MCF 10A (cell line): ENCODE measurements at regions not wholly inside any gene's neighbourhood (a gene's known extent, or its start where the extent isn't known, plus 50 kb on each side); places are given as distances from the start of the nearest gene placed in this dataset.

Experiments
- BruUV-seq: library from RNA; stranded (reverse); fragments of 400-500 nt; replicated peaks from 2 replicates; lab custom pipeline; 2021; lab: Mats Ljungman, UMichigan
- CTCF ChIA-PET: fragments of 300-600 bp; sonication (Branson Sonifier 250); formaldehyde crosslinking; extraction: SDS; loops from one replicate; lab custom pipeline; 2021; ENCODE audit warnings: antibody characterized with exemption, inconsistent platforms; lab: Yijun Ruan, JAX
- POLR2A ChIA-PET: fragments of 300-600, 350-650 bp; sonication (Branson Sonifier 250); formaldehyde crosslinking; extraction: SDS; loops from one replicate; lab custom pipeline; 2020; ENCODE audit warnings: antibody characterized with exemption, inconsistent platforms; lab: Yijun Ruan, JAX
- DNase-seq: peaks from one replicate; pipeline ENCODE4 v3.0.0-alpha.2; 2018; ENCODE audit not compliant: unreplicated experiment
- H3K27ac Mint-ChIP-seq: one replicate; pipeline ENCODE4 v1.8.0; 2022; ENCODE audit warnings: mild to moderate bottlenecking, low read depth, mixed read lengths; ENCODE audit not compliant: unreplicated experiment
- H3K27me3 Mint-ChIP-seq: one replicate; pipeline ENCODE4 v1.8.0; 2022; ENCODE audit warnings: mixed read lengths; ENCODE audit not compliant: insufficient read depth, unreplicated experiment
- H3K36me3 Mint-ChIP-seq: one replicate; pipeline ENCODE4 v1.8.0; 2022; ENCODE audit warnings: mild to moderate bottlenecking, moderate library complexity, mixed read lengths; ENCODE audit not compliant: insufficient read depth, unreplicated experiment
- H3K4me1 Mint-ChIP-seq: one replicate; pipeline ENCODE4 v1.8.0; 2022; ENCODE audit warnings: mixed read lengths; ENCODE audit not compliant: insufficient read depth, unreplicated experiment
- H3K4me3 Mint-ChIP-seq: one replicate; pipeline ENCODE4 v1.8.0; 2022; ENCODE audit warnings: mild to moderate bottlenecking, moderate library complexity, mixed read lengths; ENCODE audit not compliant: unreplicated experiment
- H3K9me3 Mint-ChIP-seq: one replicate; pipeline ENCODE4 v1.8.0; 2022; ENCODE audit warnings: mixed read lengths; ENCODE audit not compliant: unreplicated experiment
- intact Hi-C: fragments of 100-400 bp; cut with micrococcal nuclease; formaldehyde crosslinking; loops from 2 replicates; pipeline ENCODE4 v1.14.1; 2022
- TF ChIP-seq, protein P1 (sequence below): fragments of 200-600 bp; IDR thresholded peaks from one replicate; pipeline ENCODE4 v1.8.0; 2022; ENCODE audit warnings: antibody characterized with exemption, mild to moderate bottlenecking; ENCODE audit not compliant: unreplicated experiment

DNA sequence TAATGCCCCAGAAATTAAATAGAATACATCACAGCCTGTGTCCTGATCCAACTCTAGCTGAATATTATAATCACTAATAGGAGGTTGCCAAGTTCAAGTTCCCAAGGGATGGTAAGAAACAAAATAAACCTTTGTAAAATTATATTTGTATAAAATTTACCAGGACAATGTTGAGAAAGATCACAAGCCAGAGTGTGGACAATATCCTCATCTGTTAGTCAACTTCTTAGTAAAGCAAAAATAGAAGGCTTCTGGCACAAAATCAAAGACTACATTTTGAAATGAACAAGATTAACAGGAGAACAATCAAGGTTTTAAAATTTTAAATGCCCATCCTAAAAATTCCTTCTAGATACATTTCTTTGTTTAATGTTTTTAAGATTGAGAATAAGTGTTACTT lies 290.4 kb upstream of the HSF2 start:
- no peak overlapping the region for H3K27ac Mint-ChIP-seq
- ChIA-PET POLR2A (no interaction called here), CTCF (no interaction called here)

DNA sequence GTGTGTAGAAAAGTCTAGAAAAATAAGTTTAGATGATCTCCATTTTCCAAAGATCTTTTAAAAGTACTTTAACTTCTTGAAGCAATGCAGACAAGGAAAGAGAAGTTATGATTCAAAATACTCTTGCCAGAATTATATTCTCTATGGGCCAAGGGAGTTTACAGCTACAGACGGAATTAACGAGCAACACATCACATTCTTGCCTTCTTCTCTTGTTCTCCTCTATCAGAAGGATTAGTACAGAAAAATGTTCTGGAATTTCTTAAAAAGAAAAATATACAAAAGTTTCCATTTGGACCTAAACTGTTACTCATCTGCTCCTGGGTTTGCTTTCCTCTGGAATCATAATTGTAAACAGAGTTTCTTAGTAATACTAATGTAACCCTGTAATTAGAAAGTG lies 284.7 kb upstream of the HSF2 start:
- ChIA-PET POLR2A (no interaction called here), CTCF (no interaction called here)
- H3K4me3 Mint-ChIP-seq: no peak overlapping the region
- no peak overlapping the region for H3K27ac Mint-ChIP-seq
- no TSS peak for BruUV-seq
- H3K36me3 Mint-ChIP-seq: no peaks in the 10 kb centered on the region
- TF ChIP-seq, protein P1, sequence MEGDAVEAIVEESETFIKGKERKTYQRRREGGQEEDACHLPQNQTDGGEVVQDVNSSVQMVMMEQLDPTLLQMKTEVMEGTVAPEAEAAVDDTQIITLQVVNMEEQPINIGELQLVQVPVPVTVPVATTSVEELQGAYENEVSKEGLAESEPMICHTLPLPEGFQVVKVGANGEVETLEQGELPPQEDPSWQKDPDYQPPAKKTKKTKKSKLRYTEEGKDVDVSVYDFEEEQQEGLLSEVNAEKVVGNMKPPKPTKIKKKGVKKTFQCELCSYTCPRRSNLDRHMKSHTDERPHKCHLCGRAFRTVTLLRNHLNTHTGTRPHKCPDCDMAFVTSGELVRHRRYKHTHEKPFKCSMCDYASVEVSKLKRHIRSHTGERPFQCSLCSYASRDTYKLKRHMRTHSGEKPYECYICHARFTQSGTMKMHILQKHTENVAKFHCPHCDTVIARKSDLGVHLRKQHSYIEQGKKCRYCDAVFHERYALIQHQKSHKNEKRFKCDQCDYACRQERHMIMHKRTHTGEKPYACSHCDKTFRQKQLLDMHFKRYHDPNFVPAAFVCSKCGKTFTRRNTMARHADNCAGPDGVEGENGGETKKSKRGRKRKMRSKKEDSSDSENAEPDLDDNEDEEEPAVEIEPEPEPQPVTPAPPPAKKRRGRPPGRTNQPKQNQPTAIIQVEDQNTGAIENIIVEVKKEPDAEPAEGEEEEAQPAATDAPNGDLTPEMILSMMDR: no peak
- DNase-seq: no peak
- H3K27me3 Mint-ChIP-seq: peaks cover 53% of the 10 kb centered on the region
- H3K4me1 Mint-ChIP-seq: no peaks in the 10 kb centered on the region
- intact Hi-C loops: no loop called here
- H3K9me3 Mint-ChIP-seq: no peaks in the 10 kb centered on the region

More for the DNA sequence above, 290.4 kb upstream of the HSF2 start:
- no TSS peak for BruUV-seq
- no peak for DNase-seq
- Mint-ChIP-seq H3K4me1 (no peaks in the 10 kb centered on the region), H3K27me3 (peaks cover 73% of the 10 kb centered on the region), H3K9me3 (no peaks in the 10 kb centered on the region), H3K36me3 (no peaks in the 10 kb centered on the region), H3K4me3 (no peak overlapping the region)
- TF ChIP-seq, protein P1: no peak
- intact Hi-C loops: no loop called here

DNA sequence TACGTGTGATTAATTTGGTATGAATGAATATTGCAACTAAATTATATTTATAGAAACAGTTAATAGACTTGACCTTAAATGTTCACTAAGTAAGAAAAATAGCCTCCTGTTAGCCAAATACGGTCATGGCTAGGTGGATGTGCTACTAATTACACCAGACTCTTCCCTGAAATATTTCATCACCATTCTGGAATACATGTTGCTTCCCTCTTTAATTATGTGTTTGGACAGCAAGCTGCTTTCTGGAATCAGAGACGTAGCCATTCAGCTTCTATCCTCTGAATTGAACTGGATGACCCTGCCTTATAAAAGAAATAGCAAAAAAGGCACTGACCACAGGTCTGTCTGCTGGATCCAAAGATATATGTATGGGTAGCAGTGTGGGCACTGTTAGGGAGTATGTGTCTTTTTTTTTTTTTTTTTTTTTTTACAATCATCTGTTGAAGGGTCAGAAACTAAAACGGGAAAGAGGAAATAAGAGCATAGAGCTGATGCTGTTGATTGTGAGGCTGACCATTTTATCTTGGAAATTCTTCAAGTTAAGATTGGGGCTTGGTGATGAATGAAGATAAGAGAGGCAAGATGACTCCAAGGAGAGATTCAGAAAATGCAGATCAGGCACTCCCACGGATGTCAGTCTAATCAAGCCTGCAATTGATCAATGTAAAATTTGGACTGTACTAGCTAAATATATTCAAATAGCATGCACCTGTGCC lies 283.2 kb upstream of the HSF2 start:
- H3K4me1 Mint-ChIP-seq: no peaks in the 10 kb centered on the region
- TF ChIP-seq, protein P1: no peak
- CTCF ChIA-PET: interaction anchor here (0.6 to 0.9 kb wide), 3 partner anchors 24 to 1507 kb away, joined by 3 to 4 read pairs (median 4); no protein-coding TSS in a partner anchor
- peaks cover 53% of the 10 kb centered on the region for H3K27me3 Mint-ChIP-seq
- no TSS peak for BruUV-seq
- no peaks in the 10 kb centered on the region for H3K9me3 Mint-ChIP-seq
- intact Hi-C loops: no loop called here
- H3K36me3 Mint-ChIP-seq: no peaks in the 10 kb centered on the region
- POLR2A ChIA-PET: no interaction called here
- H3K27ac Mint-ChIP-seq: no peak overlapping the region
- H3K4me3 Mint-ChIP-seq: no peak overlapping the region
- no peak for DNase-seq

DNA sequence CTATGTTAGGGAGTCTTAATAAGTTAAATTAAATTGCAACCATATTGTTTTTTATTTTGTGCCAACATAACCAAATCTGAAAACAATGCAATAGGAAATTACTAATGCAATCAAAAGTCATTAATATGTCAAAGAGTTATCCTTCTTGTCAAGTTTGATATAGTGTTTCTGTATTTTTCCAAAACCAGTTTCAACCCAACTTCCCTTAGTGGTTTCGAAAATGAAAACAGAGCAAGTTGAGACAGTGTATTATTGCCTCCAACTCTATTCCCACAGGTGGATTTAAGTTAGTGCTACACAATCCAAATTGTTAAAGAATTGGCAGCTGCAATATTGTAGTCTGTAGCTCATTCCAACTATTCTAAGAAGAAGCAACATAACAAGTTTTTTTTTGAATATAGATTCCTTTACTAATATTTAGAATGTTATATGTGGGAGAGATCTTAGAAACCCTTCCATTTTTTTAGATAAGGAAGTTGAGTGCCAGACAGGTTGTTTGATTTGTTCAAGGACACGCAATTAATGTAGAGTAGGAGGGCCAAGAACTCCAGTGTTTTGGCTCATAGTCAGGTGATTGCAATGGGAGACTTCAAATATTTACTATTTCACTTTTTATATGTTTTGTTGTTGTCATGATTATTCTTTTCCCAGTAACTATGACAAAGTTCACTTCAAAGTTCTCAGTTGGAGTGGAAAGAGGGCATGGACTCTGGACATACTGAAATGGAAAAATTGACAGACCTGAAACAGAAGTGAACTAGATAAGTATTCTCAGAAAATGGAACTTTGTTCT lies 282.4 kb upstream of the HSF2 start:
- no TSS peak for BruUV-seq
- no peak overlapping the region for H3K4me3 Mint-ChIP-seq
- no peaks in the 10 kb centered on the region for H3K9me3 Mint-ChIP-seq
- peaks cover 51% of the 10 kb centered on the region for H3K27me3 Mint-ChIP-seq
- POLR2A ChIA-PET: no interaction called here
- no peaks in the 10 kb centered on the region for H3K4me1 Mint-ChIP-seq
- H3K36me3 Mint-ChIP-seq: no peaks in the 10 kb centered on the region
- H3K27ac Mint-ChIP-seq: no peak overlapping the region
- TF ChIP-seq, protein P1: no peak
- CTCF ChIA-PET: interaction anchor here (0.6 kb wide), 1 partner anchor 37 kb away, joined by 4 read pairs; no protein-coding TSS in a partner anchor
- DNase-seq: no peak
- intact Hi-C loops: no loop called here
